ENCODE measurements at regions not wholly inside any gene's neighbourhood (a gene's known extent, or its start where the extent isn't known, plus 50 kb on each side); places are given as distances from the start of the nearest gene placed in this dataset.

DNA sequence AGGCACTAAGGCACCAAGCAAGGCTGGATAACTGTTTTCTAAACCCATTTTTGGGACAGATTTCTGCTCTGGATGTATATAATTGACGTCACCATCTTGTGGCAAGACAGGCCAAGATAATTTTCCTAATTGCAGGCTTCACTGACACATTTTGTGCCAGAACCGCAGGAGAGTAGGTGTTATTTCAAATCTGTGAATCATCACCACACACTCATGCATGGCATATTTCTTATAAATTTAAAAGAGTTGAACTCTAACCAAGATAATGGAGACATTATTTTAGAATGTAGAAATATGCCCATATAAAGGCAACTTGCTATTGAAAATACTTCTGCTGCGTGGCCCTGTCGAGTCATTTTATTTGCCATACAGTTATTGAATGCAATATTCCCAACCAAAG, 68.3 kb upstream of the ACYP2 start:
- no peaks in the 10 kb centered on the region for H3K9me3 ChIP-seq
- no peak for DNase-seq
- H3K4me3 ChIP-seq: no peak overlapping the region
- no peaks in the 10 kb centered on the region for H3K4me1 ChIP-seq
- H3K9ac ChIP-seq (ENCODE audit: low read depth in 2 of 2, low read length in 2 of 2): no peak overlapping the region
- H3K27me3 ChIP-seq: no peaks in the 10 kb centered on the region
- intact Hi-C loops (cut with DNase I): no loop called here
- TF ChIP-seq, protein P1, sequence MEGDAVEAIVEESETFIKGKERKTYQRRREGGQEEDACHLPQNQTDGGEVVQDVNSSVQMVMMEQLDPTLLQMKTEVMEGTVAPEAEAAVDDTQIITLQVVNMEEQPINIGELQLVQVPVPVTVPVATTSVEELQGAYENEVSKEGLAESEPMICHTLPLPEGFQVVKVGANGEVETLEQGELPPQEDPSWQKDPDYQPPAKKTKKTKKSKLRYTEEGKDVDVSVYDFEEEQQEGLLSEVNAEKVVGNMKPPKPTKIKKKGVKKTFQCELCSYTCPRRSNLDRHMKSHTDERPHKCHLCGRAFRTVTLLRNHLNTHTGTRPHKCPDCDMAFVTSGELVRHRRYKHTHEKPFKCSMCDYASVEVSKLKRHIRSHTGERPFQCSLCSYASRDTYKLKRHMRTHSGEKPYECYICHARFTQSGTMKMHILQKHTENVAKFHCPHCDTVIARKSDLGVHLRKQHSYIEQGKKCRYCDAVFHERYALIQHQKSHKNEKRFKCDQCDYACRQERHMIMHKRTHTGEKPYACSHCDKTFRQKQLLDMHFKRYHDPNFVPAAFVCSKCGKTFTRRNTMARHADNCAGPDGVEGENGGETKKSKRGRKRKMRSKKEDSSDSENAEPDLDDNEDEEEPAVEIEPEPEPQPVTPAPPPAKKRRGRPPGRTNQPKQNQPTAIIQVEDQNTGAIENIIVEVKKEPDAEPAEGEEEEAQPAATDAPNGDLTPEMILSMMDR (IDR thresholded peaks at IDR 0.05): no peak
- H3K36me3 ChIP-seq: no peaks in the 10 kb centered on the region
- no peak overlapping the region for H3K27ac ChIP-seq

DNA sequence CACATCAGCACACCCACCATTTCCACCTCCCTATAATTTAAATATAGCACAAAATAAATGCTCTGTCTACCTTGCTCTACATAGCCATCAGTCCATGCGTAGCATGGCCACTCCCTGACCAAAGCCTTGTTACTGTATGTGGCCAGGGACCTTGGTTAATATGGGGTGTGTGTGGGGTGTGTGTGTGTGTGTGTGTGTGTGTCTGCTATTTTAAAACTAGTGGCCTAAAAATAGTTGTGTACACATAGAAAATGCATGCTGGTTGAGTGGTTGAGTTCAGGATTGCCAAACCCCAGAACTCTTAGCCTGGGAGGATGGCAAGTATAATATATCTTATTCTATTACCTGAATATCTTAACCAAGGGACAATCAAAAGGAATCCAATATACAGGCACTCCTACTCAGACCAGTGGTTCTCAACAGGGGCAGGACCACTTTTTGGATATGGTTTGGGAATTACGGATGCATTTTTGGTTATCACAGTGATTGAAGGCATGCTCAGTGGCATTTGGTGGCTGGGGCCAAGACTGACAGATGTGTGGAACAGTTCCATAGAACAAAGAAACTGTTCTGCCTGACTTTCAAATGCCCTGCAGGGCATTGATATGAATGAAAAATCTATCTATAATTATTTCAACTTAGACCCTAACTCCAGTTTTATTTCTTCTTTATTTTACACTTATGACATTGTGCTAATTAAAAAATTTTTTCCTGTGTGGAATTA, 72.3 kb upstream of the PSME4 start:
- Histone ChIP-seq H3K9ac (ENCODE audit: low read depth in 2 of 2, low read length in 2 of 2) (no peak overlapping the region), H3K4me3 (no peak overlapping the region), H3K36me3 (no peaks in the 10 kb centered on the region), H3K27me3 (no peaks in the 10 kb centered on the region), H3K9me3 (no peaks in the 10 kb centered on the region), H3K27ac (no peak overlapping the region), H3K4me1 (no peaks in the 10 kb centered on the region)
- no peak for DNase-seq
- TF ChIP-seq, protein P1 (IDR thresholded peaks at IDR 0.05): no peak
- intact Hi-C loops (cut with DNase I): no loop called here

DNA sequence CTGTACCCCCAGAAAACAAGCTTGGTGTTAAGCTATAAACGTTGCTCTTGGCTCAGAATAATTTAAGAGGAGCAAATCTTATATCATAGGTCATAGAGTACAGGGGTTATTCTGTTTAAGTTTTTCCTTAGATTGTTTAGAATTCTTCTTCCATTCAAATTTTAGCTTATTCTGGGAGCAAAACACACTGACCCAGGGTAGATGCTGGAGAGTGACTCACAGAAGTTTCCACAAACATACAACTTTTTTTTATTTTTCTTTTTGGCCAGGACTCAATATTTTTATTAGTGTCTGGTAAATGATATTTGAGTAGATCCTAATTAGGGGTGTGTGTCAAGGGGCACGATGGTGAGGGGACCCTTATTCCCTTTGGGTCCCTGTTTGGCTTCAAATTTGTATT, 71.5 kb upstream of the PSME4 start:
- Histone ChIP-seq H3K27ac (no peak overlapping the region), H3K9me3 (no peaks in the 10 kb centered on the region)
- intact Hi-C loops (cut with DNase I): no loop called here

DNA sequence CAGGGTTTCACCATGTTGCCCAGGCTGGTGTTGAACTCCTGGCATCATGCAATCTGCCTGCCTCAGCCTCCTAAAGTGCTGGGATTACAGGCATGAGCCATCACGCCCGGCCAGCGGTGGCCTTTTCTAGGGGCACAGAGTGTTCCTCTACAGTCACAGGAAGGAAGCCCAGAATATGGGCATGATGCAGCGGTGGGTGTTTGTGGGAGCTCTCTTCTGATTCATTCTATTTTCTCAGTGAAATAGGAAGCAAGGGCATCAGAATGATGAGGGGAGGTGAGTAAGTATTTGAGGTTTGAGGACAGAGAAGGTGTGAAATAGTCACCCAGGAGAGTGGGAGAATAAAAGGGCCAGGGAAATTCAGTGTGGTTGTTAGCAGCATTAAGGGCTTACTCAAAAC, 70.3 kb upstream of the PSME4 start:
- Histone ChIP-seq H3K27ac (no peak overlapping the region), H3K36me3 (no peaks in the 10 kb centered on the region), H3K9ac (ENCODE audit: low read depth in 2 of 2, low read length in 2 of 2) (no peak overlapping the region), H3K27me3 (no peaks in the 10 kb centered on the region), H3K4me3 (no peak overlapping the region), H3K9me3 (no peaks in the 10 kb centered on the region), H3K4me1 (no peaks in the 10 kb centered on the region)
- TF ChIP-seq, protein P1 (IDR thresholded peaks at IDR 0.05): no peak
- DNase-seq: no peak
- intact Hi-C loops (cut with DNase I): no loop called here

More for the DNA sequence above, 71.5 kb upstream of the PSME4 start:
- no peak for DNase-seq
- H3K4me1 ChIP-seq: no peaks in the 10 kb centered on the region
- H3K36me3 ChIP-seq: no peaks in the 10 kb centered on the region
- no peak overlapping the region for H3K9ac ChIP-seq (ENCODE audit: low read depth in 2 of 2, low read length in 2 of 2)
- no peaks in the 10 kb centered on the region for H3K27me3 ChIP-seq
- no peak overlapping the region for H3K4me3 ChIP-seq
- TF ChIP-seq, protein P1 (IDR thresholded peaks at IDR 0.05): no peak

DNA sequence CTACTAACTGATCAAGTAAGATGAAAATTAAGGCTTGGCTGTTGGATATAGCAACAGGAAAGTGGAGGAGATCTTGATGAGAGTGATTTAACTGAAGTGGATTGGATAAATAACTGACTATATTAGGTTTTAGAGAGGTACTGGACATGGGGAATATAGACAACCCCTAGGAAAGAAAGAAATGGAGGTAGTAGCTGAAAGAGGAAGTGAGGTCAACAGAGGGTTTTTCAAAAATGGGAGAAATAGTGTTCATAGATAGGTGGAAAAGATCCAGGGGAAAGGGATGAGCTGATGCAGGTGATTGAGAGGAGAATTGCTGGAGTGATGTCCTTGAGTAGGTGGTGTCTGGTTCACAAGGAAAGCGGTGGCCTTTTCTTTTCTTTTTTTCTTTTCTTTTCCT, 69.9 kb upstream of the PSME4 start:
- intact Hi-C loops (cut with DNase I): no loop called here
- H3K4me3 ChIP-seq: no peak overlapping the region
- no peak for DNase-seq
- no peaks in the 10 kb centered on the region for H3K27me3 ChIP-seq
- no peak overlapping the region for H3K27ac ChIP-seq
- no peaks in the 10 kb centered on the region for H3K9me3 ChIP-seq
- H3K36me3 ChIP-seq: no peaks in the 10 kb centered on the region
- TF ChIP-seq, protein P1 (IDR thresholded peaks at IDR 0.05): no peak
- H3K9ac ChIP-seq (ENCODE audit: low read depth in 2 of 2, low read length in 2 of 2): no peak overlapping the region
- no peaks in the 10 kb centered on the region for H3K4me1 ChIP-seq
